ENCODE measurements at regions not wholly inside any gene's neighbourhood (a gene's known extent, or its start where the extent isn't known, plus 50 kb on each side); places are given as distances from the start of the nearest gene placed in this dataset.

GRCh38 chr1:4975856-4976255, 321.4 kb downstream of the AJAP1 start:
- H3K4me3 Mint-ChIP-seq: no peak overlapping the region
- no peaks in the 10 kb centered on the region for H3K4me1 Mint-ChIP-seq
- ChIA-PET POLR2A (no interaction called here), CTCF (no interaction called here)
- H3K9me3 Mint-ChIP-seq: no peaks in the 10 kb centered on the region
- ATAC-seq (ENCODE audit: low read depth) (no peak), DNase-seq (no peak)
- TF ChIP-seq, protein P1, sequence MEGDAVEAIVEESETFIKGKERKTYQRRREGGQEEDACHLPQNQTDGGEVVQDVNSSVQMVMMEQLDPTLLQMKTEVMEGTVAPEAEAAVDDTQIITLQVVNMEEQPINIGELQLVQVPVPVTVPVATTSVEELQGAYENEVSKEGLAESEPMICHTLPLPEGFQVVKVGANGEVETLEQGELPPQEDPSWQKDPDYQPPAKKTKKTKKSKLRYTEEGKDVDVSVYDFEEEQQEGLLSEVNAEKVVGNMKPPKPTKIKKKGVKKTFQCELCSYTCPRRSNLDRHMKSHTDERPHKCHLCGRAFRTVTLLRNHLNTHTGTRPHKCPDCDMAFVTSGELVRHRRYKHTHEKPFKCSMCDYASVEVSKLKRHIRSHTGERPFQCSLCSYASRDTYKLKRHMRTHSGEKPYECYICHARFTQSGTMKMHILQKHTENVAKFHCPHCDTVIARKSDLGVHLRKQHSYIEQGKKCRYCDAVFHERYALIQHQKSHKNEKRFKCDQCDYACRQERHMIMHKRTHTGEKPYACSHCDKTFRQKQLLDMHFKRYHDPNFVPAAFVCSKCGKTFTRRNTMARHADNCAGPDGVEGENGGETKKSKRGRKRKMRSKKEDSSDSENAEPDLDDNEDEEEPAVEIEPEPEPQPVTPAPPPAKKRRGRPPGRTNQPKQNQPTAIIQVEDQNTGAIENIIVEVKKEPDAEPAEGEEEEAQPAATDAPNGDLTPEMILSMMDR (IDR thresholded peaks at IDR 0.05): no peak
- H3K36me3 Mint-ChIP-seq (ENCODE audit: low read depth): no peaks in the 10 kb centered on the region
- no peaks in the 10 kb centered on the region for H3K27me3 Mint-ChIP-seq
- H3K27ac Mint-ChIP-seq: no peak overlapping the region
- intact Hi-C loops (cut with micrococcal nuclease): no loop called here

- Mint-ChIP-seq H3K36me3 (ENCODE audit: low read depth) (no peaks in the 10 kb centered on the region), H3K4me1 (no peaks in the 10 kb centered on the region), H3K27me3 (no peaks in the 10 kb centered on the region), H3K9me3 (no peaks in the 10 kb centered on the region), H3K4me3 (no peak overlapping the region), H3K27ac (no peak overlapping the region)
- TF ChIP-seq, protein P1 (IDR thresholded peaks at IDR 0.05): no peak
- ATAC-seq (ENCODE audit: low read depth) (no peak), DNase-seq (no peak)
- ChIA-PET CTCF (no interaction called here), POLR2A (no interaction called here)
- intact Hi-C loops (cut with micrococcal nuclease): no loop called here
These were observed 320.7 kb downstream of the AJAP1 start for GRCh38 chr1:4974981-4975685.

- intact Hi-C loops (cut with micrococcal nuclease): no loop called here
- TF ChIP-seq, protein P1 (IDR thresholded peaks at IDR 0.05): no peak
- H3K27ac Mint-ChIP-seq: no peak overlapping the region
- no peak overlapping the region for H3K4me3 Mint-ChIP-seq
- H3K27me3 Mint-ChIP-seq: no peaks in the 10 kb centered on the region
- DNase-seq (no peak), ATAC-seq (ENCODE audit: low read depth) (no peak)
- H3K36me3 Mint-ChIP-seq (ENCODE audit: low read depth): no peaks in the 10 kb centered on the region
- H3K9me3 Mint-ChIP-seq: no peaks in the 10 kb centered on the region
- ChIA-PET POLR2A (no interaction called here), CTCF (no interaction called here)
- no peaks in the 10 kb centered on the region for H3K4me1 Mint-ChIP-seq
These were observed 318.9 kb downstream of the AJAP1 start for GRCh38 chr1:4973341-4973740.

GRCh38 chr1:4972761-4973320, 318.4 kb downstream of the AJAP1 start:
- Mint-ChIP-seq H3K27me3 (no peaks in the 10 kb centered on the region), H3K4me1 (no peaks in the 10 kb centered on the region), H3K36me3 (ENCODE audit: low read depth) (no peaks in the 10 kb centered on the region), H3K4me3 (no peak overlapping the region), H3K27ac (no peak overlapping the region), H3K9me3 (no peaks in the 10 kb centered on the region)
- intact Hi-C loops (cut with micrococcal nuclease): no loop called here
- CTCF ChIA-PET: no interaction called here
- ATAC-seq (ENCODE audit: low read depth): no peak
- POLR2A ChIA-PET: no interaction called here
- DNase-seq: no peak
- TF ChIP-seq, protein P1 (IDR thresholded peaks at IDR 0.05): no peak

DNA sequence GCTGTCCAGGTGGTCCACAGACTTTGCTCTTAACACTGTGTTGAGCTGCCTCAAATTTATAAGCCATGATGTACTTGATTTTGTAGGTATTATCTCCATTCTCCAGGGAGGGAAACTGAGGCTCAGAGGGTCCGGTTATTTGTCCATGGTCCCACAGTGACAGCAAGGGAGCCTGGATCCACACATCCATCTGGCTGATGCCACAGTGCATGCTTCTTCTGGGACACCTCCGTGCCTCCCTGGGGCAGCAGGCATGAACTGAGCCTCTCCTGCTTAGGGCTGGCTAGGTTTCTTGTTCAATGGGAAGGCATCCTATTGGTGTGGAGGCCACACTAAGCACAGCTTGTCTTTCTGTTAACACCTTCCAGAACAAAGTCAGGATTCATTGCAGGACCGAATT, 317.3 kb downstream of the AJAP1 start:
- DNase-seq (no peak), ATAC-seq (ENCODE audit: low read depth) (no peak)
- Mint-ChIP-seq H3K4me3 (no peak overlapping the region), H3K27me3 (no peaks in the 10 kb centered on the region), H3K27ac (no peak overlapping the region), H3K36me3 (ENCODE audit: low read depth) (no peaks in the 10 kb centered on the region), H3K4me1 (no peaks in the 10 kb centered on the region), H3K9me3 (no peaks in the 10 kb centered on the region)
- POLR2A ChIA-PET: no interaction called here
- CTCF ChIA-PET: no interaction called here
- TF ChIP-seq, protein P1 (IDR thresholded peaks at IDR 0.05): no peak
- intact Hi-C loops (cut with micrococcal nuclease): no loop called here

Data from activated B cell treated with CpG ODN at 0.5 μM for 24 hours (primary cell).